ENCODE measurements at regions not wholly inside any gene's neighbourhood (a gene's known extent, or its start where the extent isn't known, plus 50 kb on each side); places are given as distances from the start of the nearest gene placed in this dataset.

- DNase-seq (ENCODE audit: low read depth in 2 of 2), result no peak
- H4K20me1 ChIP-seq (ENCODE audit: control insufficient read depth, extremely low read depth, insufficient read depth, low read length), result no peaks in the 10 kb centered on the region
- H3K27me3 ChIP-seq (ENCODE audit: control insufficient read depth, insufficient read depth, low read length), result no peaks in the 10 kb centered on the region
- H3K4me2 ChIP-seq (ENCODE audit: extremely low read depth, insufficient read depth, low read length), result no peak overlapping the region
- H3K27ac ChIP-seq (ENCODE audit: insufficient read depth, low read length), result no peak overlapping the region
- TF ChIP-seq CTCF (conservative IDR thresholded peaks at IDR 0.05 in 1 of 2, IDR thresholded peaks at IDR 0.05 in 1 of 2; ENCODE audit: low read depth in 1 of 2, low read length in 2 of 2), result no peak
- no peaks in the 10 kb centered on the region for H3K36me3 ChIP-seq (ENCODE audit: control insufficient read depth, insufficient read depth, low read length)
- H3K4me1 ChIP-seq (ENCODE audit: control insufficient read depth, extremely low read depth, insufficient read depth, low read length), result no peaks in the 10 kb centered on the region
- no peak overlapping the region for H2AFZ ChIP-seq (ENCODE audit: low read length)
- no peaks in the 10 kb centered on the region for H3K9me3 ChIP-seq (ENCODE audit: control insufficient read depth, insufficient read depth, low read depth, low read length)
- no peaks in the 10 kb centered on the region for H3K79me2 ChIP-seq (ENCODE audit: control insufficient read depth, insufficient read depth, low read length)
- no peak overlapping the region for H3K9ac ChIP-seq (ENCODE audit: insufficient read depth, low read length)
- no peak overlapping the region for H3K4me3 ChIP-seq (replicated peaks in 1 of 4; ENCODE audit: control extremely low read depth in 1 of 4, insufficient read depth in 1 of 4, low read depth in 3 of 4, low read length in 4 of 4)
Observed at GRCh38 chr7:25619381-25619780, 391.1 kb upstream of the NPVF start.

GRCh38 chr7:25619963-25620799 is 391.9 kb upstream of the NPVF start:
- Histone ChIP-seq H4K20me1 (ENCODE audit: control insufficient read depth, extremely low read depth, insufficient read depth, low read length) (no peaks in the 10 kb centered on the region), H3K36me3 (ENCODE audit: control insufficient read depth, insufficient read depth, low read length) (no peaks in the 10 kb centered on the region), H3K9ac (ENCODE audit: insufficient read depth, low read length) (no peak overlapping the region), H3K27ac (ENCODE audit: insufficient read depth, low read length) (no peak overlapping the region), H3K4me1 (ENCODE audit: control insufficient read depth, extremely low read depth, insufficient read depth, low read length) (no peaks in the 10 kb centered on the region), H2AFZ (ENCODE audit: low read length) (no peak overlapping the region), H3K9me3 (ENCODE audit: control insufficient read depth, insufficient read depth, low read depth, low read length) (no peaks in the 10 kb centered on the region), H3K4me3 (replicated peaks in 1 of 4; ENCODE audit: control extremely low read depth in 1 of 4, insufficient read depth in 1 of 4, low read depth in 3 of 4, low read length in 4 of 4) (no peak overlapping the region), H3K79me2 (ENCODE audit: control insufficient read depth, insufficient read depth, low read length) (no peaks in the 10 kb centered on the region), H3K27me3 (ENCODE audit: control insufficient read depth, insufficient read depth, low read length) (no peaks in the 10 kb centered on the region), H3K4me2 (ENCODE audit: extremely low read depth, insufficient read depth, low read length) (no peak overlapping the region)
- TF ChIP-seq CTCF (conservative IDR thresholded peaks at IDR 0.05 in 1 of 2, IDR thresholded peaks at IDR 0.05 in 1 of 2; ENCODE audit: low read depth in 1 of 2, low read length in 2 of 2) (no peak), EZH2 (IDR thresholded peaks at IDR 0.05; ENCODE audit: low read length, missing control alignments) (no peak)
- peak in 1 of 2 donors; percentile 9 for DNase-seq (ENCODE audit: low read depth in 2 of 2)

- no peak for TF ChIP-seq EZH2 (IDR thresholded peaks at IDR 0.05; ENCODE audit: low read length, missing control alignments)
- no peak for TF ChIP-seq CTCF (conservative IDR thresholded peaks at IDR 0.05 in 1 of 2, IDR thresholded peaks at IDR 0.05 in 1 of 2; ENCODE audit: low read depth in 1 of 2, low read length in 2 of 2)
- H3K9ac ChIP-seq (ENCODE audit: insufficient read depth, low read length), result no peak overlapping the region
- no peak overlapping the region for H2AFZ ChIP-seq (ENCODE audit: low read length)
- no peaks in the 10 kb centered on the region for H3K4me1 ChIP-seq (ENCODE audit: control insufficient read depth, extremely low read depth, insufficient read depth, low read length)
- no peak overlapping the region for H3K4me2 ChIP-seq (ENCODE audit: extremely low read depth, insufficient read depth, low read length)
- H3K27ac ChIP-seq (ENCODE audit: insufficient read depth, low read length), result no peak overlapping the region
- H3K36me3 ChIP-seq (ENCODE audit: control insufficient read depth, insufficient read depth, low read length), result no peaks in the 10 kb centered on the region
- H4K20me1 ChIP-seq (ENCODE audit: control insufficient read depth, extremely low read depth, insufficient read depth, low read length), result no peaks in the 10 kb centered on the region
- no peaks in the 10 kb centered on the region for H3K79me2 ChIP-seq (ENCODE audit: control insufficient read depth, insufficient read depth, low read length)
- no peaks in the 10 kb centered on the region for H3K27me3 ChIP-seq (ENCODE audit: control insufficient read depth, insufficient read depth, low read length)
- no peak for DNase-seq (ENCODE audit: low read depth in 2 of 2)
- no peak overlapping the region for H3K4me3 ChIP-seq (replicated peaks in 1 of 4; ENCODE audit: control extremely low read depth in 1 of 4, insufficient read depth in 1 of 4, low read depth in 3 of 4, low read length in 4 of 4)
- H3K9me3 ChIP-seq (ENCODE audit: control insufficient read depth, insufficient read depth, low read depth, low read length), result no peaks in the 10 kb centered on the region
Observed at GRCh38 chr7:25621993-25622392, 393.7 kb upstream of the NPVF start.
